PC-3 (cell line): ENCODE measurements at regions not wholly inside any gene's neighbourhood (a gene's known extent, or its start where the extent isn't known, plus 50 kb on each side); places are given as distances from the start of the nearest gene placed in this dataset.

Experiments
- ATAC-seq: fragments of 200-7000 bp; cut with Tn5 transposase; 2 replicates; pipeline ENCODE4 v1.9.1; 2020; ENCODE audit warnings: mild to moderate bottlenecking, moderate library complexity
- BruUV-seq: library from RNA; stranded (reverse); fragments of 400-500 nt; replicated peaks from 2 replicates; lab custom pipeline; 2021; lab: Mats Ljungman, UMichigan
- CTCF ChIA-PET: fragments of 300-600 bp; sonication (Branson Sonifier 250); formaldehyde crosslinking; loops from one replicate; lab custom pipeline; 2022; ENCODE audit warnings: antibody characterized with exemption; lab: Charles Lee
- POLR2A ChIA-PET: fragments of 300-600 bp; sonication (Branson Sonifier 250); formaldehyde crosslinking; loops from one replicate; lab custom pipeline; 2022; ENCODE audit warnings: antibody characterized with exemption; ENCODE audit not compliant: unreplicated experiment; lab: Charles Lee
- DNase-seq: peaks from one replicate; pipeline ENCODE4 v3.0.0-alpha.2; 2015
- H2AFZ ChIP-seq: fragments of 300-600 bp; sonication (generic); 2 replicates; pipeline ENCODE4 v1.6.0; 2016; ENCODE audit warnings: antibody characterized with exemption, low read length
- H3F3A ChIP-seq: fragments of 300-600 bp; sonication (generic); one replicate; pipeline ENCODE4 v1.6.0; 2017; ENCODE audit warnings: antibody characterized with exemption, low read length, control low read depth, mild to moderate bottlenecking; ENCODE audit not compliant: unreplicated experiment
- H3K27ac ChIP-seq: fragments of 300-600 bp; sonication (generic); 2 replicates; pipeline ENCODE4 v1.5.1; 2016; ENCODE audit warnings: mild to moderate bottlenecking, low read length
- H3K27me3 ChIP-seq: fragments of 300-600 bp; sonication (generic); 2 replicates; pipeline ENCODE4 v1.6.1; 2016; ENCODE audit warnings: low read length, mixed read lengths
- H3K36me3 ChIP-seq: fragments of 300-600 bp; sonication (generic); 2 replicates; pipeline ENCODE4 v1.6.1; 2016; ENCODE audit warnings: low read depth, mixed run types, low read length, mixed read lengths
- H3K4me1 ChIP-seq: fragments of 300-600 bp; sonication (generic); 2 replicates; pipeline ENCODE4 v1.5.1; 2016; ENCODE audit warnings: low read length; ENCODE audit not compliant: insufficient read depth
- H3K4me2 ChIP-seq: fragments of 300-600 bp; sonication (generic); 2 replicates; pipeline ENCODE4 v1.6.0; 2016; ENCODE audit warnings: low read length
- H3K4me3 ChIP-seq: fragments of 300-600 bp; sonication (generic); 2 replicates; pipeline ENCODE4 v1.5.1; 2016; ENCODE audit warnings: mild to moderate bottlenecking, low read length, mixed read lengths
- H3K79me2 ChIP-seq: fragments of 300-600 bp; sonication (generic); 2 replicates; pipeline ENCODE4 v1.6.1; 2017; ENCODE audit warnings: low read length, mixed read lengths
- H3K9ac ChIP-seq: fragments of 300-600 bp; sonication (generic); 2 replicates; pipeline ENCODE4 v1.6.0; 2016; ENCODE audit warnings: mild to moderate bottlenecking, low read length
- H3K9me2 ChIP-seq: fragments of 300-600 bp; sonication (generic); replicated peaks from 2 replicates; pipeline ENCODE4 v1.6.1; 2016; ENCODE audit warnings: mixed run types, low read length, mixed read lengths
- H3K9me3 ChIP-seq: fragments of 300-600 bp; sonication (generic); 2 replicates; pipeline ENCODE4 v1.6.1; 2016; ENCODE audit warnings: low read length, mixed read lengths
- H4K20me1 ChIP-seq: fragments of 300-600 bp; sonication (generic); 2 replicates; pipeline ENCODE4 v1.6.1; 2016; ENCODE audit warnings: low read length, mixed read lengths
- CTCF ChIP-seq: fragments of 300-600 bp; sonication (generic); conservative IDR thresholded peaks from 2 replicates; pipeline ENCODE4 v1.5.1; 2017; ENCODE audit warnings: antibody characterized with exemption, low read depth, mild to moderate bottlenecking, low read length
- EZH2 ChIP-seq: fragments of 300-600 bp; sonication (generic); IDR thresholded peaks from one replicate; pipeline ENCODE4 v1.6.1; 2017; ENCODE audit warnings: antibody characterized with exemption, mild to moderate bottlenecking, low read length; ENCODE audit not compliant: unreplicated experiment
- EZH2phosphoT487 ChIP-seq: fragments of 300-600 bp; sonication (generic); IDR thresholded peaks from 2 replicates; pipeline ENCODE4 v1.6.1; 2018; ENCODE audit warnings: mild to moderate bottlenecking, antibody characterized with exemption, low read length, borderline replicate concordance
- intact Hi-C: fragments of 100-400 bp; cut with micrococcal nuclease; formaldehyde crosslinking; loops from 2 replicates; pipeline ENCODE4 v1.9.0; 2023

GRCh38 chr12:97134495-97134894, 227.4 kb downstream of the NEDD1 start:
- CTCF ChIA-PET: interaction anchor here (0.6 kb wide), 1 partner anchor 148 kb away, joined by 4 read pairs; no protein-coding TSS in a partner anchor
- intact Hi-C loops: no loop called here

DNA sequence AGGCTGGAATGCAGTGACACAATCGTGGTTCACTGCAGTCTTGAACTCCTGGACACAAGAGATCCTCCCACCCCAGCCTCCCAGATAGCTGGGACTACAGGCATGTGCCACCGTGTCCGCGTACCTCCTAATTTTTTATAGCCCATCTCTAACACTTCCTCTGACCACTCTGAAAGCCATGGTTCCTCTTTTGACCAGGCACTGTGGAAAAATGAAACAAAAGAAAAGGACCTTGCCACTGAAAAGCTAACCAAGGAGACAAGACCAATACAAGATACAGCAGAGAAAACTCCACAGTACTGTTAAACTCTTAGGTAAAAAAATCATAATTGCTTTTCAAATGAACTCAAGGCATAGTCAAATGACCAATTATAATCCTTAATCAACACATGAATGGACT, 233.3 kb downstream of the NEDD1 start:
- Histone ChIP-seq H3K9me2 (no peaks in the 10 kb centered on the region), H3K27ac (no peak overlapping the region), H3K4me1 (no peaks in the 10 kb centered on the region), H3K4me3 (no peak overlapping the region), H4K20me1 (no peaks in the 10 kb centered on the region), H3K9me3 (no peaks in the 10 kb centered on the region; the same call in 1 of the 2 replicates), H3K36me3 (no peaks in the 10 kb centered on the region), H3K79me2 (no peaks in the 10 kb centered on the region), H3K27me3 (peaks cover 55% of the 10 kb centered on the region), H3K9ac (no peak overlapping the region), H3F3A (no peaks in the 10 kb centered on the region), H3K4me2 (no peak overlapping the region), H2AFZ (no peak overlapping the region)
- no peak for TF ChIP-seq CTCF
- no peak for TF ChIP-seq EZH2phosphoT487
- no peak for TF ChIP-seq EZH2
- intact Hi-C loops: no loop called here
- ChIA-PET CTCF (no interaction called here), POLR2A (no interaction called here)
- DNase-seq (no peak), ATAC-seq (no peak)
- no TSS peak for BruUV-seq

More at GRCh38 chr12:97134495-97134894, 227.4 kb downstream of the NEDD1 start:
- H3K4me2 ChIP-seq: no peak overlapping the region
- H3K4me1 ChIP-seq: no peaks in the 10 kb centered on the region
- TF ChIP-seq CTCF (peak; percentile 37; the same call in 1 of the 2 replicates), EZH2phosphoT487 (no peak)
- peaks cover 34% of the 10 kb centered on the region for H3K27me3 ChIP-seq
- no peak overlapping the region for H3K27ac ChIP-seq
- no peaks in the 10 kb centered on the region for H4K20me1 ChIP-seq
- POLR2A ChIA-PET: no interaction called here
- no peak overlapping the region for H3K4me3 ChIP-seq
- H2AFZ ChIP-seq: no peak overlapping the region
- no peak overlapping the region for H3K9ac ChIP-seq
- no peaks in the 10 kb centered on the region for H3K9me2 ChIP-seq
- ATAC-seq: no peak
- no TSS peak for BruUV-seq
- no peaks in the 10 kb centered on the region for H3K79me2 ChIP-seq
- H3K36me3 ChIP-seq: no peaks in the 10 kb centered on the region
- H3K9me3 ChIP-seq: no peaks in the 10 kb centered on the region; the same call in 1 of the 2 replicates
- H3F3A ChIP-seq: no peaks in the 10 kb centered on the region
- no peak for DNase-seq

GRCh38 chr12:97142737-97143410, 235.8 kb downstream of the NEDD1 start:
- intact Hi-C loops: no loop called here
- Histone ChIP-seq H3K27ac (no peak overlapping the region), H3K79me2 (no peaks in the 10 kb centered on the region), H3K9me2 (no peaks in the 10 kb centered on the region), H3K4me2 (no peak overlapping the region), H3K4me1 (no peaks in the 10 kb centered on the region), H2AFZ (no peak overlapping the region), H3K36me3 (no peaks in the 10 kb centered on the region), H3K4me3 (no peak overlapping the region), H3K9me3 (no peaks in the 10 kb centered on the region; the same call in 1 of the 2 replicates), H3K27me3 (peaks cover 65% of the 10 kb centered on the region), H4K20me1 (no peaks in the 10 kb centered on the region), H3F3A (no peaks in the 10 kb centered on the region), H3K9ac (no peak overlapping the region)
- DNase-seq (no peak), ATAC-seq (no peak)
- ChIA-PET CTCF (no interaction called here), POLR2A (no interaction called here)
- TF ChIP-seq EZH2phosphoT487: no peak
- no peak for TF ChIP-seq CTCF
- no peak for TF ChIP-seq EZH2
- BruUV-seq: no TSS peak
